ENCODE measurements at regions not wholly inside any gene's neighbourhood (a gene's known extent, or its start where the extent isn't known, plus 50 kb on each side); places are given as distances from the start of the nearest gene placed in this dataset.
A peak's percentile ranks its signal among the peaks of the same experiment; 100 is the strongest.

GRCh38 chr11:27210531-27210930 lies 152.5 kb downstream of the CCDC34 start:
- Mint-ChIP-seq H3K36me3 (ENCODE audit: unreplicated experiment) (no peaks in the 10 kb centered on the region), H3K27me3 (ENCODE audit: unreplicated experiment) (no peaks in the 10 kb centered on the region), H3K27ac (ENCODE audit: unreplicated experiment) (no peak overlapping the region), H3K4me3 (ENCODE audit: unreplicated experiment) (no peak overlapping the region), H3K4me1 (ENCODE audit: unreplicated experiment) (peaks cover 66% of the 10 kb centered on the region), H3K9me3 (ENCODE audit: unreplicated experiment) (no peaks in the 10 kb centered on the region)
- DNase-seq (ENCODE audit: extremely low spot score, unreplicated experiment): no peak
- no peak for TF ChIP-seq CTCF (IDR thresholded peaks at IDR 0.05)

GRCh38 chr11:27209562-27210005 lies 153.4 kb downstream of the CCDC34 start:
- TF ChIP-seq CTCF (IDR thresholded peaks at IDR 0.05): no peak
- Mint-ChIP-seq H3K4me1 (ENCODE audit: unreplicated experiment) (peaks cover 64% of the 10 kb centered on the region), H3K27me3 (ENCODE audit: unreplicated experiment) (no peaks in the 10 kb centered on the region), H3K27ac (ENCODE audit: unreplicated experiment) (peak overlapping the region; percentile 41), H3K36me3 (ENCODE audit: unreplicated experiment) (no peaks in the 10 kb centered on the region), H3K4me3 (ENCODE audit: unreplicated experiment) (no peak overlapping the region), H3K9me3 (ENCODE audit: unreplicated experiment) (no peaks in the 10 kb centered on the region)
- no peak for DNase-seq (ENCODE audit: extremely low spot score, unreplicated experiment)

GRCh38 chr11:27208846-27209245 lies 154.2 kb downstream of the CCDC34 start:
- H3K27ac Mint-ChIP-seq (ENCODE audit: unreplicated experiment): no peak overlapping the region
- TF ChIP-seq CTCF (IDR thresholded peaks at IDR 0.05): no peak
- no peaks in the 10 kb centered on the region for H3K9me3 Mint-ChIP-seq (ENCODE audit: unreplicated experiment)
- no peak overlapping the region for H3K4me3 Mint-ChIP-seq (ENCODE audit: unreplicated experiment)
- no peaks in the 10 kb centered on the region for H3K27me3 Mint-ChIP-seq (ENCODE audit: unreplicated experiment)
- no peak for DNase-seq (ENCODE audit: extremely low spot score, unreplicated experiment)
- peaks cover 58% of the 10 kb centered on the region for H3K4me1 Mint-ChIP-seq (ENCODE audit: unreplicated experiment)
- no peaks in the 10 kb centered on the region for H3K36me3 Mint-ChIP-seq (ENCODE audit: unreplicated experiment)

- Mint-ChIP-seq H3K36me3 (ENCODE audit: unreplicated experiment) (no peaks in the 10 kb centered on the region), H3K9me3 (ENCODE audit: unreplicated experiment) (no peaks in the 10 kb centered on the region), H3K27me3 (ENCODE audit: unreplicated experiment) (no peaks in the 10 kb centered on the region), H3K27ac (ENCODE audit: unreplicated experiment) (no peak overlapping the region), H3K4me1 (ENCODE audit: unreplicated experiment) (peaks cover 52% of the 10 kb centered on the region), H3K4me3 (ENCODE audit: unreplicated experiment) (no peak overlapping the region)
- TF ChIP-seq CTCF (IDR thresholded peaks at IDR 0.05): no peak
- DNase-seq (ENCODE audit: extremely low spot score, unreplicated experiment): no peak
These were observed 155.9 kb downstream of the CCDC34 start for GRCh38 chr11:27207025-27207650.

- Mint-ChIP-seq H3K36me3 (ENCODE audit: unreplicated experiment) (no peaks in the 10 kb centered on the region), H3K4me3 (ENCODE audit: unreplicated experiment) (no peak overlapping the region), H3K4me1 (ENCODE audit: unreplicated experiment) (peaks cover 56% of the 10 kb centered on the region), H3K9me3 (ENCODE audit: unreplicated experiment) (no peaks in the 10 kb centered on the region), H3K27ac (ENCODE audit: unreplicated experiment) (no peak overlapping the region), H3K27me3 (ENCODE audit: unreplicated experiment) (no peaks in the 10 kb centered on the region)
- no peak for TF ChIP-seq CTCF (IDR thresholded peaks at IDR 0.05)
- DNase-seq (ENCODE audit: extremely low spot score, unreplicated experiment): no peak
These were observed 157.0 kb downstream of the CCDC34 start for GRCh38 chr11:27205779-27206570.
